Mucosa of rectum (tissue), 2 donors: ENCODE measurements at regions not wholly inside any gene's neighbourhood (a gene's known extent, or its start where the extent isn't known, plus 50 kb on each side); places are given as distances from the start of the nearest gene placed in this dataset.

Experiments used
- H3K27ac ChIP-seq, 2 donors: one replicate each; pipeline ENCODE4 v1.7.0; 2013; ENCODE audit warnings: inconsistent platforms in 2 of 2, low read depth in 2 of 2, low read length in 2 of 2
- H3K27me3 ChIP-seq, 2 donors: one replicate each; pipeline ENCODE4 v1.7.0; 2013; ENCODE audit warnings: low read length in 2 of 2; ENCODE audit not compliant: control insufficient read depth in 2 of 2, insufficient read depth in 2 of 2
- H3K36me3 ChIP-seq, 2 donors: one replicate each; pipeline ENCODE4 v1.7.0; 2013; ENCODE audit warnings: low read length in 2 of 2; ENCODE audit not compliant: control insufficient read depth in 2 of 2, insufficient read depth in 2 of 2
- H3K4me1 ChIP-seq, 2 donors: one replicate each; pipeline ENCODE4 v1.7.0; 2013; ENCODE audit warnings: low read length in 2 of 2, mild to moderate bottlenecking in 1 of 2; ENCODE audit not compliant: control insufficient read depth in 2 of 2, insufficient read depth in 2 of 2
- H3K4me3 ChIP-seq, 2 donors: one replicate each; pipeline ENCODE4 v1.7.0; 2013; ENCODE audit warnings: low read length in 2 of 2
- H3K9ac ChIP-seq, 2 donors: one replicate each; pipeline ENCODE4 v1.7.0; 2013; ENCODE audit warnings: low read length in 2 of 2, low read depth in 1 of 2, mild to moderate bottlenecking in 1 of 2
- H3K9me3 ChIP-seq, 2 donors: one replicate each; pipeline ENCODE4 v1.7.0; 2013; ENCODE audit warnings: low read length in 2 of 2; ENCODE audit not compliant: control insufficient read depth in 2 of 2
- donor health status: healthy.
- donor health status: Normal muscosa, but diverticular disease.

DNA sequence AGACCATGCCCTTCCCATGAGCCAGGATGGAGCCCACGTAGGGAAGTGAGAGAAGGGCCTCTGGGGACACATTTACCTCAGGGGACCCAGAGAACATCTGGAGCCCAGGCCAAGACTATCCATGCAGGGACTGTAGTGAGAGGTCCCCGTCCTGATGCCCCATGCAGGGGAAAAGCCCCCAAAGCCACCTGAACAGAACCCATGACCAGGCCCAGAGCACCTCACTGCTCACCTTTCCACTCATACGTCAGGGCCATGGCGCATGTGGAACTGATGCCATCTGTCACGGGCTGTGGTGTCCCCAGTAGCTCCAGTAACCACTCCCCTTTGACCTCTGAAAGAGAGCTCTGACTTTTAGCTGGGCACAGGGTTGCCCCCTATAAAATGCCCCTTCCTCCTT, 106.5 kb upstream of the TEX51 start:
- H3K9ac ChIP-seq = no peak overlapping the region
- peaks cover 0 to 3% of the 10 kb centered on the region in 2 donors for H3K27me3 ChIP-seq
- no peak overlapping the region for H3K27ac ChIP-seq

DNA sequence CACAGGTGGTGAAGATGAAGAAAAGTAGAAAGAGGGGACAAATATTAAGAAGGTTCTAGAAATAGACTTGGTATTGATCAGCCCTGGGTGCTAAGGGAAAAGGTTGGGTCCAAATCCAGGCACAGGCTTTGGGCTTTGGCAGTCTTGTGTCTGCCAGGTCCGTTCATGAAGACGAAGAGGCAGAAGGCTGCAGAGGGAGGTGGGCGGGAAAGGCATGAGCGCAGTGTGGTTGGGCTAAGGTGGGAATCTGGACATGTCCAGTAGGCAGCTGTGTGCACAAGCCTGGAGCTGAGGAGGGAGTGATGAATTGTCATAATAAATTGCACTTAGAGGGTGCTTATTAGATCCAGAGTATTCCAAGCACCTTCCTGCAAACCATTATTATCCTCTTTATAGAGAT, 105.7 kb upstream of the TEX51 start:
- no peak overlapping the region for H3K9ac ChIP-seq
- peaks cover 0 to 3% of the 10 kb centered on the region in 2 donors for H3K27me3 ChIP-seq
- H3K4me1 ChIP-seq = no peaks in the 10 kb centered on the region
- H3K9me3 ChIP-seq = no peaks in the 10 kb centered on the region
- no peak overlapping the region for H3K4me3 ChIP-seq
- no peak overlapping the region for H3K27ac ChIP-seq
- no peaks in the 10 kb centered on the region for H3K36me3 ChIP-seq

More for the DNA sequence above, 106.5 kb upstream of the TEX51 start:
- Histone ChIP-seq H3K9me3 (no peaks in the 10 kb centered on the region), H3K4me1 (no peaks in the 10 kb centered on the region), H3K36me3 (no peaks in the 10 kb centered on the region), H3K4me3 (no peak overlapping the region)

DNA sequence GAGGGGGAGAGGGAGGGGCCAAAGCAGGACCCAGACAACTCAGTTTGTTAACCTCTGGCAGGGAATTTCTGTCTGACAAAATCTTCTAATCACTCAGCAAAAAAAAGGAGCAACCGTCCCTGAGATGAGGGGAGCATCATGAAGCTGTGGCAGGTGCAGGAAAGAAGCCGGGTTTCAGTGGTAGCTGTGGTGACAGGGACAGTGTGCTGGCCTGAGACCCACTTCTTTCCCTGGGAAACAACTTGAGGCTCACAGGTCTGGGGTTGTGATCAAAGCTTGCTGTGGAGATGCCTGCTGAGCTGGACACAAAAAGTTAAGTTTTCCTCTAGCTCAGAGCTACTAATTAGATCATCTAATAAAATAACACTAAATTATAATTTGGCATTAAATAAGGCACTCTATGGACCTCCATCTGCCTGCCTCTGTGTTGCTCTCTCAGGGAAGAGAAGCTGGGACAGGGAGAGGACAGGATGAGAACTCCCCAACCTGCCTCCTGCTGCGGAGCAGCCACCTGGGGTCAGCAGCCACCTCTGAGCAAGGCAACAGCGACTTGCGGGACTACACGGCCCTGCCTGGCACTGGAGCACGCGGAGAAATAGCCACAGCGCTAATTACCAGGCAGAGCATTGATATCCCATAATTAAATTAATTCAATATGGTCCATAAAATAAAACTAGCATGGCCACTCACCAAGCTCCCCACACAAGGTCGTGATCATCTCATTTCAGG, 104.6 kb upstream of the TEX51 start:
- no peaks in the 10 kb centered on the region for H3K9me3 ChIP-seq
- no peaks in the 10 kb centered on the region for H3K36me3 ChIP-seq
- H3K4me3 ChIP-seq = no peak overlapping the region
- H3K27me3 ChIP-seq = peaks cover 0 to 7% of the 10 kb centered on the region in 2 donors
- no peak overlapping the region for H3K9ac ChIP-seq
- H3K27ac ChIP-seq = no peak overlapping the region
- H3K4me1 ChIP-seq = no peaks in the 10 kb centered on the region

DNA sequence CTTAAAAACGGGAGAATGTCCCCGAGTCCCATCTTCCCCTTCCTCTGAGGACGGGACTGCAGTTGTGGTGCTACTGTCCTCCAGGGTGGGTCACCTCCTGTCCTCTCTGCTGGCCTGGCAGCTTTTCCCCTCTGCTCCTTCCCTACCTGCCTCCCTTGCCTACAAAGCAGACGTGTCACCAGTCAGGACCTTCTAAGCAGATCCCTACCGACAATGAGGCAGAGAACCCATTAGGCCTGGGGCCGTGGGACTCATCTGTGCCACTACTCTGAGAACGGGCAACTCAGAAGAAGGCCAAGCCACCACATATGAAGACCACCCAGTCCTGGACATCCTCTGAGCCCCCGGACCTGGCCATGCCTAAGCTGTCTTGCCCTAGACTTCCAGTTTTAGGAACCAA, 103.0 kb upstream of the TEX51 start:
- H3K36me3 ChIP-seq = no peaks in the 10 kb centered on the region
- no peaks in the 10 kb centered on the region for H3K4me1 ChIP-seq
- H3K27ac ChIP-seq = no peak overlapping the region
- H3K4me3 ChIP-seq = no peak overlapping the region
- peaks cover 0 to 4% of the 10 kb centered on the region in 2 donors for H3K27me3 ChIP-seq
- no peaks in the 10 kb centered on the region for H3K9me3 ChIP-seq
- no peak overlapping the region for H3K9ac ChIP-seq

DNA sequence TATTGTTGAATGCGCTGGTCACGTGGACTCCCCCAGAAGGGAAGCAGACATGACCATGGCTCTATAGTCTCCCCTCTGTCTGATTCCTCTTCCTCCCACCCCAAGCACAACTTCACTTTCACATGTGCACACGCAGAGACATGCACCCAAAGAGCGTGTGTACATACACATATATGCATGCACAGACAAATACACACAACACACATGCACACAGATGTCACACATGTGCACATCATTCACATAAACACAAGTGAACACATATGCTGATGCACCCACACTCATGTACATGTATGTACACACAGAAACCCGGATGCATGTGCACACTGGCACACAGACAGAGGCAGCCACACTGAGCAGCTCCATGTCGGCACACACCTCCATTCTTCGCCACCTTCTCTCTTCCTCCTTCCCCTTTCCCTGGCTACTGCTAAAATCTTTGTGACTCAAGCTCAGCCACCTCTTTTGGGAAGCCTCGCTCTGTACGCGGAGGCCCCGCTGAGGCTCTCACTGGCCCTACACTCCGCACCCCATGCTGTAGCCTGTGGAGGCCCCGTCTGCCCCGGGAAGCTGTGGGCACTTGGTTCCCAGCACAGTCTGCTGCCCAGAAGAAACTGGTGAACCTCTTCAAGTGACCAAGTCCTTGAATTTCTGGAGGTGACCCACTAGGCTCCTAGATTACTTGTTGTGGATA, 101.6 kb upstream of the TEX51 start:
- H3K9ac ChIP-seq = no peak overlapping the region
- H3K4me3 ChIP-seq = no peak overlapping the region
- H3K9me3 ChIP-seq = no peaks in the 10 kb centered on the region
- no peaks in the 10 kb centered on the region for H3K4me1 ChIP-seq
- no peaks in the 10 kb centered on the region for H3K36me3 ChIP-seq
- H3K27me3 ChIP-seq = peaks cover 0 to 4% of the 10 kb centered on the region in 2 donors
- no peak overlapping the region for H3K27ac ChIP-seq

DNA sequence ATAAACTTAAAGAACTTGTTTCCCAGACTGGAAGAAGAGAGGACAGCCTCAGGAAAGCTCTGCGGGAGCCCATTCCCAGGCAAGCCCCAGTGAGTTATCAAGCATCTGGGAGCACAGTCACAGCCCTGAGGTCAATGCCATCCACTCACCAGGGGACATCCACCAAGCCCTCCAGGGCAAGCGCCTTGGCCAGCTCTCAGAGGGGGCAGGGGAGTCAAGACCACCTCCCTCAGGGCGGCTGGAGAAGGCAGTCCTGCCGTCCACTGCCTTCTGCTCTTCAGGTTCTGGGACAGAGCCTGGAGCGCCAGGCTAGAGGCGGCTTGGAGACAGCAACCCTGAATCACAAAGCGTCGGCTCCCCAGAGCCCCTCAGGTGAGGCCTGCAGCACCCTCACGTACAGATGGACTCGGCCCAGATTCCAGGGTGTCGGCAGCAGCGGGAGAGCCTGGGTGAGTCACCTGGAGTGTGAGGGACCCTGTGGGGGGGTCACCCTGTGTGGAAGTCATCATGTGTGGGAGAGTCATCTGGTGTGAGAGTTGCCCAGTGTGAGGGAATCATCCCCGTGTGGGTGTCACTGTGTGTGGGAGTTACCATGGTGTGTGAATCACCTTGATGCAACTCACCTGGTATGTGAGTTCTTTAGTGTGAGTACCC, 100.9 kb upstream of the TEX51 start:
- no peak overlapping the region for H3K9ac ChIP-seq
- H3K4me1 ChIP-seq = peaks cover 0 to 2% of the 10 kb centered on the region in 2 donors
- H3K27me3 ChIP-seq = peaks cover 0 to 4% of the 10 kb centered on the region in 2 donors
- H3K36me3 ChIP-seq = no peaks in the 10 kb centered on the region
- H3K27ac ChIP-seq = no peak overlapping the region
- H3K9me3 ChIP-seq = no peaks in the 10 kb centered on the region
- no peak overlapping the region for H3K4me3 ChIP-seq

DNA sequence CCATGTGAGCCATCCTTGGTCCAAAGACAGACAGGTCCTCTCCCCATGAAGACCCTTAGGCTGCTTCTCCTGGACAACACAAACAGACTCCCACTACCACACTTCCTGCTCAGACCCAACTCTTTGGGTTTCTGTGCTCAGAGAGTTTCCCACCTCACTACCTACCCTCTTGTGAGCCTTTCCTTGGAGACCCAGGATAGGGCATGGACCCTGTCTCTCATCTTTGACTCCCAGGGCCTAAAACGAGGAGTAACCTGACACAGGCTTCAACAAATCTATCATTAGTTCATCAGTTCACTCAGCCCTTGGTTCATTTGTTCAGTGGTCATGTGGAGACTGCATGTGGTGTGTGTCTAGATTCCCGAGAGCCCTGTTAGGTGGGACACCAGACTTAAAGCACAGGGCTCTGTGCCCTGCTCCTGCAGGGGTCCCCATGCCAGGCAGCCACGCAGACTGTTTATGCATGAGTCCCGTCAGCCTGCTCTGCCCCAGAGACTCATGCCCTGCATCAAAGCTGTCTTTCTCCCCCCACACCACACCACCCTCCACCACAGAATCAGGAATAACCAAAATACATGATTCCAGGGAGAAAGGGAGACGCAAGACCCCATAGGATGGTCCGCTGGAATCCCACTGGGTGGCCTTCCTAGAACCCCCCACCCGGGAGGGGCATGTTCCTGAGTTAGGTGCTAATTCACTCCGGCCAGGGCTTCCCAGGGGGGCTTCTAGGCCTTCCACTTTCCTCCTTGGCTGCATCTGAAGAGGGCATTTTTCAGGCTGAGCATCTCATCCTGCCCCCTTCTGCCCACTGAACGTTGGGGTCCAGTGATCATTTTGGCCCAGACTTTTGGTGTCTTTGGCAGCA, 100.2 kb upstream of the TEX51 start:
- Histone ChIP-seq H3K4me1 (peaks cover 2% of the 10 kb centered on the region in 2 donors), H3K9me3 (no peaks in the 10 kb centered on the region), H3K27ac (no peak overlapping the region), H3K9ac (no peak overlapping the region), H3K4me3 (no peak overlapping the region), H3K36me3 (no peaks in the 10 kb centered on the region), H3K27me3 (peaks cover 0 to 4% of the 10 kb centered on the region in 2 donors)

DNA sequence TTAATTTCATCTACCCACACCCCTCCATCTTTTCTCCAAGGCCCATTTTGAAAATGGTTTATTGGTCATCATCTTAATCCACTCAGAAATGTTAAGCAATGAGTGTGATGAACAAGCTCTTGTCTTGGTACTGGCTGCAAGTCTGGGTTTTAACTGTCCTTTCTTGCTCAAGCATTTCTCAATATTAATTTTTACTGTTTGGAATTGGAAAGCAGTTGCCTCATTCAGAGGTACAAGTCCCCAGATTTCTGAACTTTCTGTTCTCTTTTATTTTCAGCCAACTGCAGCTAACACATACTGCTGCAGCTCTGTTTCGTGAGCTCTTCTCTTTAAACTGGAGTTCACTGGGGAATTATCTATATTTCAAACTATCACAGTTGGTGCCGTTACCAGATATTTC, 99.4 kb upstream of the TEX51 start:
- peaks cover 0 to 4% of the 10 kb centered on the region in 2 donors for H3K27me3 ChIP-seq
- H3K36me3 ChIP-seq = no peaks in the 10 kb centered on the region
- no peak overlapping the region for H3K4me3 ChIP-seq
- no peak overlapping the region for H3K9ac ChIP-seq
- H3K4me1 ChIP-seq = peaks cover 2 to 4% of the 10 kb centered on the region in 2 donors
- H3K27ac ChIP-seq = no peak overlapping the region
- no peaks in the 10 kb centered on the region for H3K9me3 ChIP-seq

DNA sequence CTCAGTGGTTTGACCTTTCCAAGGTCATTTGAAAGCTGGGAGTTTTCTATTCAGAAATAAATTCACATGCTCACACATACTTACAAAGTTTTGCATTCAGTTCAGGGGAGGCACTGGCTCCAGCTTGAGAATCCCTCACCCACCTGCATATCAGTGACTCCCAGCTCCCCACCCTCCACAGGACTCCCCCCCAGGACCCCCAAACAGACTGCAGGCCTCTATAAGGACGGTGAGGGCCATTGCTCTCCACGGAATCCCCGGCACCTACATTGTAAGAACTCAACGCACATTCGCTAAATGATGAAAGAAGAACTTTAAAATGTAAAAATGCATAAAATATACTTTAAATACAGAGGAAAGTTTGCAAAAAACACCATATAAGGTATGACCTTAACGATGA, 97.2 kb upstream of the TEX51 start:
- Histone ChIP-seq H3K4me3 (no peak overlapping the region), H3K36me3 (no peaks in the 10 kb centered on the region), H3K9me3 (no peaks in the 10 kb centered on the region), H3K27ac (no peak overlapping the region), H3K4me1 (peaks cover 2 to 4% of the 10 kb centered on the region in 2 donors), H3K9ac (no peak overlapping the region), H3K27me3 (peaks cover 0 to 4% of the 10 kb centered on the region in 2 donors)
